HG02938 (cell line): ENCODE measurements at regions not wholly inside any gene's neighbourhood (a gene's known extent, or its start where the extent isn't known, plus 50 kb on each side); places are given as distances from the start of the nearest gene placed in this dataset.

Source experiments
- ATAC-seq: cut with Tn5 transposase; IDR thresholded peaks from one replicate; pipeline ENCODE4 v1.9.1; 2021; ENCODE audit warnings: mild to moderate bottlenecking, moderate library complexity; ENCODE audit not compliant: unreplicated experiment

DNA sequence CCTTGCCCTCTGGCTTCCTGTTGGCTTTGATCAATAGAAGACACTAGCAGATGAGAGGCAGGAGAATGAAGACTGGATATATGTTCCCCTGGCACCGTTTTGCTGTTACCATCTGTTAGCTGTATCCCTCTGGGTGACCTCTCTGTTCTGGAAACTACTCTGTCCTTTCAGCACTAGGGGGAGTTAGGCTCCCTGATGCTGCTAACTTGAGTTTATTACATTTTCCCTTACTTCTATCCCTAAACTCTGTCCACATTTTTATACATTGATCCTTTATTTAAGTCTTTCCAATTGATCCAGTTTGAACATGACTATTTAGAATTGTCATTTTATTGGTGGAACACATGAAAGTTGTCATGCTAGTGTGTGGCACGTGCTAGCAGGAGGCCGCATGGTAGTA, 1014.3 kb upstream of the CDH2 start:
- no peak for ATAC-seq

DNA sequence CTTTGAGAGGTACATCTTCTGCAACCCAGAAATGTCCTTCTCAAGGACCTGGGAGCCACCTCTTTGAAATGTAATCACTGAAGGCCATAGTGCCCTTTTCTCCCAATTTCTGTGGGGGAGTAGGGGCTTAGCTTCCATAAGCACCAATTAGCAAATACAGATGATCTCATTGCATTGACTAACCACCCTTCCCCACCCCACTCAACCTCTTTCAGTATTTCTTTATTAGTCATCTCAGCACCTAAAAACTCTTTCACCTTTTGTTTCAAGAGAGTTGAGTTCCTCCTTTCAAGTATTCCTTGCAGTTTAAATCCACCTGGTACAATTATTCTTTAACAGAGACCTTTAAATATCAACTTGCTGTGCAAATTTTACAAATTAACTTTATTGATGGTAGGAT, 1011.8 kb upstream of the CDH2 start:
- ATAC-seq = peak; percentile 81

DNA sequence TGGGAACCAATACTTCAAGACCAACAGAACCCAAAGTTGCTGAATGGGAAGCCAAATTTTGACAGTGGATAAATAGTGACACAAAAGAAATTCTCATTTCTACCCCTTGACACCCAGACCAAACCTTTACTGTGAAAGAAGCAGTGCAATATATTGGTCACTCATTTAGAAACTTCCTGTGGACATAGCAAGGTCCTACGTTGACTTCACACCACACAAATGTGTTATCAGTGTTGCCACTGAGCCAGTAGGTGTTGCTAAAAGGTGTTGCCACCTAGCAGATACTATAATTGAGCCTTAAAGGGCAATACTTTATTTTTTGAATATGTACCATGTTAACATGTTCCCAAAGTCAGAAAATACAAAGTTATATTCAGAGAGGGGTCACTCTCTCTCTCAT, 1008.9 kb upstream of the CDH2 start:
- ATAC-seq = no peak

DNA sequence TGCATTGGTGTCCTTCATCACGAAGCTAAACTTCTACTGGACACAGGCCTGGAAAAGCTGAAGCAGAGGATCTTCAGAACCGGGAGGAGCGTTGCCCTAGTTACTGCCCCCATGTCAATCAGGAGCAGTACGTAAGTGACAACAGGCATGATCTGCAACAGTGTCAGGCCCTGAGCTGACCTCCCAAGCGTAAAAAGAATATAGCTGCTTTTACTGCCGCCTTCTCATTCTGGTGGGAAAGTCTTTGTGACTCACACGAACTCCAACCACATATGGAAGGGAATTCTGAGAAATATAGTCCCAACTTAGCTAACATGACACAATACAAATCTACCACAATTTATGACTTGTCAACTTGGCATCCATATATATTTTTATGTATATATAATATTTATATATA, 1007.7 kb upstream of the CDH2 start:
- ATAC-seq = no peak

DNA sequence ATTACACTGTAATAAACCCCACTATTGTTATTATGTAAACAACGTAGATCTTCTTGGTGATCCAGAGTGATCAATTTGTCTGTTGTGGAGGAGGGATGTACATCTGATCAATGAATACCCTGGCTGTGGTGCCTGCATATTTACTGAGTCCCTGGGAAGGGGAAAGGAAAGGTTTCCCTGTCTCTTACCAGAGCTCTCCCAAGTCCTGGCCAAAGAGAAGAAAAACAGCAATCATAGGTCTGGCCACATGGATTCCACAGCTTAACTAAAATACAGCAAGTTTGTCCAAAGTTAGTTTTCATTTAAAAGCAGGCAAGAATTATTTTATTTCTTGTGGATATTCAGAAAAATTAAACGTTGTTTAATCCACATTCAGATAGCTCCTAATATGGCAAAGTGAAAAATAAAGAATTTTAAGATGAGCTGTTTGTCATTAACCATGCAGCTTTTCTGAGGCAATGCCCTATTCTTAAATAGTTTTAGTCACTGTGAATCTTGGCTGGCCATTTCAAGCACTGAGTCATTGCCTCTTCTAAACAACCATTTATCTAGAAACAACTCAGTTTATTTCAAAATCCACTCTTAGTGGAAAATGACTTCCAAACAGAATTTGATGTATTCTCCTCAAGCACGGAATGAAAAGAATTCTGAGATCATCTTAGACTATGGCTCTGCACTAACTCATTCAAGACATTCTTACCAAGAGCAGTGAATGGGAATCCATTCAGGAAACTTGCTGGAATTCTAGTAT, 1004.4 kb upstream of the CDH2 start:
- ATAC-seq = no peak

DNA sequence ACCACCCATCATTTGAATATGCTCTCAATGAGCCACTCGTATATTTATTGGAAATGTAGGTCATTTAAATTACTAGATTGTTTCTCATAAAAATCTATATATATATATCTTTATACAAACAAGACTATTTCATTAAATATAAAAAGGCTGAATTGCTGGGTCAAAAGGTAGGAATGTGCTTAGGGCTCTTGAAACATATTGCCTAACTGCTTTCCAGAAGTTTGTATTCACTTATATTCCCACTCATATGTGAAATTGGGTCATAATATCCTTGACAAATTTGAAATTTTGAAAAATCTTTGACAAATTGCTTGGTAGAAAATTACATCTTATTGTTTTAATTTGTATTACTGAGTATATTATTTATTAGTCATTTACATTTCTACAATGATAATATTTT, 999.8 kb upstream of the CDH2 start:
- ATAC-seq = no peak

DNA sequence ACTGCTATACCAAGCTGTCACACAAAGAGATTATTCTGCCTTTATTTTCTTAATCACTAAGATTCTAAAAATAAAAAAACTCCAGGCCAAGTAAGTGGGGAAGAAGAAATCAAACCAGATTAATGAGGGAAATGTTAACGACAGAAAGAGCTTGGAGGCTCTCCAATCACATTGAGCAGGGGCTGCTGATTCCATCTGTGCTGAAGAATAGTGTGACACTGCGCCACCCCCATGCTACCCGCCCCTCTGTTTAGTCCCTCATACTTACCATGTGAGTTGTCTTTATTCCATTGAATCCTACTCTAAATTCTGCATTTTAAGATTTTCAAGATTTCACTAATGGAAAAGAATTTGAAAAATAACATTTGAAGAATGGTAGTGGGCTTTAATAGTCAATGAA, 998.0 kb upstream of the CDH2 start:
- ATAC-seq = no peak

DNA sequence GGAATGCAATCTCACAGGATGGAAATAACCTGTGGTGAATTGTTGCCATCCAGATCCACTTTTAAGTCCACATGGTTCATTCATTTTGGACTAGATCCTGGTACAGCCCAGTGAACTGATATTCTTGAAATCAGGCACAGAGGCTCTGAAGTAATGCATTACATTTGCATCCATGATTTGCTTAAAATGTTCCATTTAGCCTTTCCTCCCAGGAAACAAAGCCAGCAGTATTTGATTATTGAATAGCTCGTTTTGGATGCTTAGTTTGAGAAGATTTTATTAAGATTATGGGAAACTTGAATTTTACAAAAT, 995.8 kb upstream of the CDH2 start:
- ATAC-seq = no peak

DNA sequence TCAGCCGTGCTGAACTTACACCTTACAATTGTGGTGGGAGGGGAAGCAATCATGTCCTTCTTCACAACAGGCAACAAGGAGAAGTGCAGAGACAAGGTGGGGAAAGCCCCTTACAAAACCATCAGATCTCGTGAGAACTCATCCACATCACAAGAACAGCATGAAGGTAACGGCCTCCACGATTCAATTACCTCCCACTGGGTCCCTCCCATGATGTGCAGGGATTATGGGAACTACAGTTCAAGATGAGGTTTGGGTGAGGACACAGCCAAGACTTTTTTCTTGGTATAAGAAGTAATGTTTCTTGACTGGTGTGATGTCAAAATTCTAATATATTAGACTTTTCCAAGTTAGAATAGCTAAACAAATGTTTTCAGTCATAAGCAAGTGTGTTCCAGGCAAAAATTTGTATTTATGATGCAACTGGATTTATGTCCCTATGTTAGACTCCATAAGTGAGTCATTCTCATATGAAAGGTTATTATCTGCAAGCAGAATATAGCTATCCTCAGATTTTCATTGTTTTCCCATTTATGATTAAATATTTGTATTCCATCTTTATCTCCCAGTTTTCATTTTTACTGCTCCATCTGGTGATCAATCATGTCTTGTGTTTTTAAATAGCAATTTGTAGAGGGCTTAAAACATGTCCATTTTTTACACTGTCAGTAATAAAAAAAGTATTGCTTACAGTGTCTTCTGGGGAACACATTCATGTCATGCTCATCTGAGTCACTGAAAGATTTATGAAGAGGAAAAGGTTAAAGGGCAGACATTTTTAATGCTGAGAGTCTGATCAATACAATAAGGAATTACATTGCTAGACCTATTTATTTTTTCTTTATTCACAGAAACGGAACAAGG, 995.2 kb upstream of the CDH2 start:
- ATAC-seq = no peak

DNA sequence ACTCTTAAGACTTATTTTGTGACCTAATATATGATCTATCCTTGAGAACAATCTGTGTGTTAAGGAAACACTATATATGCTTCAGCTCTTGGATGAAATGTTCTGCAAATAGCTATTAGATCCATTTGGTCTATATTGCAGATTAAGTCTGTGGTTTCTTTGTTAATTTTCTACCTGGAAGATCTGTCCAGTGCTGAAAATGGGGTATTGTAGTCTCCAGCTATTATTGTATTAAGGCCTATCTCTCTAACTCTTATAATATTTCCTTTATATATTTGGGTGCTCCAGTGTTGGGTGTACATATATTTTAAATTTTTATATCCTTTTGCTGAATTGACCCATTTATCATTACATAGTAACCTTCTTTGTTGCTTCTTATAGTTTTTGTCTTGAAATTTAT, 992.7 kb upstream of the CDH2 start:
- no peak for ATAC-seq

DNA sequence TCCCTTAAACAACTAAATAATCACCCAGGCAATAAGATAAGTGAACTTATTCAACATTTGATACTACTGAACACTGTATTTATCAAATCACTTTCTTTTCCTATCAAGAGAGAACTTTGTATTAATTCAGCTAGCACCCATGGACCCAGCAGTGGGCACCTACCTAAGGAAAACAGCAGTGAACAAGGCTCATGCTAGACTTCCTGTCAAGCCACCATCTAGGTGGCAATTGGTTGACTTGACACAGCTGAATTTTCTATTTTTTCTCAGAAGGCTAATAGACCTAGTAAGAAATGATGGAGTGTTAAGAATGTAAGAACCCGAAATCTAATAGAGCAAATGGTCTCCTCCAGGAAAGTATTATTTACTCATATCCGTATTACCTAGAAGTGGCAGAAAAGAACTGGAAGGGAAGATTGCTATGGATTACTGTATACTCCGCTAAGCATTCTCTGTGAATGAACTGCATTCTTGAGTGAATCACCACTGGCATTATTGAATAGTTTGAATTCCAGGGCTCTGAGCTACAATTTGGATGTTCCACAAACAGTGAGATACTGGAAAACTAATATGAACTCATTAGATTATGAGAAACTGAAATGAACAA, 988.2 kb upstream of the CDH2 start:
- no peak for ATAC-seq

DNA sequence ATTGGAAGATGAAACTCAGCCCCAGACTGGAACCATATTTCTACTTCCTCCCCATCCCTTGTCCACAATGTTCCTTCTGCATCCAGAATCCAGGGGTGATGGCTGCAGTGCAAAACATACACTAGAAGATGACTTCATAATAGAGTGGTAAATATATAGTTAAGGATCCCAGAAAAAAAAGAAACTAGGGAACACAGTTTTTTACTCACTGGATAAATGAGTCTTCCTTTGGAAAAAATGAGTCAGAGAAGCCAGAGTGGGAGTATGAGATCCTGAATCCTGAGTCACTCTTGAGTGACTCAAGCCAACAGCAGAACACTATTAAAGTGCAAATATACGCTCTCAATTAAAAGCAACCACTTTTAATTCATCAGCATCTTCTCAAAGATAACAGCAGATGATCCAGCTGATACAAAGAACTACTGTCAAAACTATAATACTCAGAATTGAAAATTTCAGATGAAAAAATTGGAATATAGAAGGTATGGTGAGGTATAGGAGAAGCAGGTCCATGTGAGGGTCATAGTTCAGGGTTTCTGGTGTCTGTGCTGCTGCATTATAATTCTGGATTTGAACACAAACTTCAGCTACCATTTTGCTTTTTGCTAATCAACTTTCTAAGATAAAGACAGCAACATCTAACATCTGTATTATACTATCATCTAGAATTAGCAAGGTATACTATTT, 987.2 kb upstream of the CDH2 start:
- ATAC-seq = no peak

DNA sequence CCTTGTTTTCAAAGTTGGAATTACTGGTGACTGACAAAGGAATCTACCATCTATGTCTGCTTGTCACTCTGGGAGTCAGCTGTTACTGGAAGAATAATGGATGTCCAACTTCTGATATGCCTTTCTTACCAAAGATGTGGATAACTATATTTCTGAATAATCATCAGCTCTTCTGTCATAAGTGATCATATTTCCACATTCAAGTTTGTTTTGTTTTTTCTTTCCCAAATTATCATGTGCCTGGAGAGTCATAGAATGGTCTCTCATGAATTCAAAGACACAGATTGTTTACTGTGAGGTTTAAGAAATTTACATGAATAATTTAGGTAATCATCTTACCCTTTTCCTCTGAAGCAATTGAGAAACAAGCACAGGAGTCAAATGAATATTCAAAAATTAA, 986.7 kb upstream of the CDH2 start:
- no peak for ATAC-seq

DNA sequence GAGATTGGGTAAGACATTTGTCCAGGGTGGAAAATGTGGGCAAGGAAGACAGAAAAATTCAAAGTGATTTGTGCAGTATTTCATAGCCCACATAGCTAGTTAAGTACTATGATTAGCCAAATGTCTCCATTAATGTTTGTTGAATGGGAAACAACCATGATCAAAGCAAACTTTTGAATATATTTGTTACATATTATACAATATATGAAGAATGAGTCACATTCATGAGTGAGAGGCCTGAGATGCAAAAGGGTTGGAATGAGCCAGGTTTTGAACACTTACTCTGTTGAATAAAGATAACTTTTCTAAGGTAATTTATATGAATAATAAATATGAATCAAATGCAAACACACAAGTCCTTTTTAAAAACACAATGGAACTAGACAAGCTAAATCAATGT, 984.5 kb upstream of the CDH2 start:
- no peak for ATAC-seq

DNA sequence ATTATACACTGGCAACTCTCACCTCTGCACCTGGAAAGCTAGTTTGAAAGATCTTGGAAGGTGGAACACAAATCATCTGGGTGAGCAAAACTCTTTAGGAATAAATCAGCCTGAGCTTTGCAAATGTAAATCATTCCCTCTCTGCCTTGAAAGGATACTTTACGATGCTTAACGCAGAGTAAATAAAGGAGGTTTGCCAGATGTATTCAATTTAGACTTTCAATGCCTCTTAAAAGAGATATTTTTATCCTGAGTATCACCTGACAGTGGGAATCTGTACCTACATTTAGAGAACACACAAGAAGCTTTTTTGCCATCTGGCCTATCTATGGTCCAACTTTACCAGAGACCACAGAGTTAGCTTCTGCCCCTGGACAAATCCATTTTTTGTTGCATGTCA, 983.2 kb upstream of the CDH2 start:
- no peak for ATAC-seq

DNA sequence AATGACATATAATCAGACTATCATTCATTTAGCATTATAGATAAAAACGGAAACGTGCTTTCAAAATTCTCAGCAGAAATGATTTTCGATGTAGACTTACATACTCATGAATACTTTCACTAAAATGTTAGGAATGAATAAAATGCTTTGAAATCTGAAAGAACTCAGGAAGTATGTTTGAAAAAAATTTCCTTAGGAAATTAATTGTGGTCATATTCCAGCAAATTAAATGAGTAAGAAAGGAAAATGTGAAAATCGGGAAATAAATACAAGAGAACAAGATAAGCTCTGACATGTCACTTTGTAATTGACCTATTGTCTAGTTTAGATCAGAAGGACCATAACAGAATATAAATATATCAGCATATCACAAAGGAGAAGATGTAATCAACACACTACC, 981.0 kb upstream of the CDH2 start:
- ATAC-seq = no peak

DNA sequence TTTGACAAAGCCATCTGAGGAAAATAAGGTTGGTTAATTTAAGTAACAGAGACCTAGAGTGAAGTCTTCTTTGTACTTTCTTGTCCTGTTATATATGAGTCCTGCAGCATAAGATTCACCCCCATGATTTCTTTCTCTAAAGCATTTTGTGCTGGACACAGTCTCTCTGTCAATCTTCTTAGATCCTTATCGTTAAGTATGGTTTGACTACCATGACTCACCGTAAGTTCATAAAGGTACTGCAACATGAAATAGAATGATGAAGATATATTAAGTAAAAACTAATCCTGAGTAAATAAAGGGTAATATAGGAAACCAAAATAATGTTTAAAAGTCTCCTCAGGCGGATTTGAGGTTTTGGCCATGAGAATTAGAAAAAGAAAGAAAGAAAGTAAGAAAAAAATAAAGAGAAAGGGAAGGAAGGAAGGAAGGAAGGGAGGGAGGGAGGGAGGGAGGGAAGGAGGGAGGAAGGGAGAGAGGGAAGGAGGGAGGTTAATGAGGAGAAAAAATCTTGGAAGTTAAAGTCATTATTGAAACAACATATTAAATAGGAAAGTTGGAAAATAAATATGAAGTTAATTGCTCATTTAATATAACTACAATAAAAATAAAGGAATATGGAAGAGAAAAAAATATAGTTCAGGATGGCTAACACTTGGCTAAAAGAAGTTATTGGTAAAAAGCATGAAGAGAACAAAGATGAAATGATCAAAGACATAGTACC, 980.3 kb upstream of the CDH2 start:
- no peak for ATAC-seq

DNA sequence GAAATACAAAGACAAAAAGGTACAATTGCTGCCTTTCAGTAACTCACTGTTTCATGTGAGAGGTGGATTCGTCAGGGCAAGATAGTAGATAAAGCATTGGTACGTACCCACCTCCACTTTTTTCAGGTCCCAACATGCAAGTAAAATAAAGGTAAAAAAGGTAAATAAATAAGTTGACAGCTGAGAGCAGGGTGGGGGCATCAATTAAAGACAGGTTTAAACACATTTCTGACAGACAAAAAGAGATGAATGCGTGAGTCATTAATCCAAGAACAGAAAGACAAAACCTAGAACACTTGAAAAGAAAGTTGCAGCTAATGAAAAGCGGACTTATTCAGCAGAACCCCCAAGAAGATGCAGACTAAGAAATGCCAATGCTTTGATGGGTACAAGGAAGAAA, 979.6 kb upstream of the CDH2 start:
- ATAC-seq = no peak

DNA sequence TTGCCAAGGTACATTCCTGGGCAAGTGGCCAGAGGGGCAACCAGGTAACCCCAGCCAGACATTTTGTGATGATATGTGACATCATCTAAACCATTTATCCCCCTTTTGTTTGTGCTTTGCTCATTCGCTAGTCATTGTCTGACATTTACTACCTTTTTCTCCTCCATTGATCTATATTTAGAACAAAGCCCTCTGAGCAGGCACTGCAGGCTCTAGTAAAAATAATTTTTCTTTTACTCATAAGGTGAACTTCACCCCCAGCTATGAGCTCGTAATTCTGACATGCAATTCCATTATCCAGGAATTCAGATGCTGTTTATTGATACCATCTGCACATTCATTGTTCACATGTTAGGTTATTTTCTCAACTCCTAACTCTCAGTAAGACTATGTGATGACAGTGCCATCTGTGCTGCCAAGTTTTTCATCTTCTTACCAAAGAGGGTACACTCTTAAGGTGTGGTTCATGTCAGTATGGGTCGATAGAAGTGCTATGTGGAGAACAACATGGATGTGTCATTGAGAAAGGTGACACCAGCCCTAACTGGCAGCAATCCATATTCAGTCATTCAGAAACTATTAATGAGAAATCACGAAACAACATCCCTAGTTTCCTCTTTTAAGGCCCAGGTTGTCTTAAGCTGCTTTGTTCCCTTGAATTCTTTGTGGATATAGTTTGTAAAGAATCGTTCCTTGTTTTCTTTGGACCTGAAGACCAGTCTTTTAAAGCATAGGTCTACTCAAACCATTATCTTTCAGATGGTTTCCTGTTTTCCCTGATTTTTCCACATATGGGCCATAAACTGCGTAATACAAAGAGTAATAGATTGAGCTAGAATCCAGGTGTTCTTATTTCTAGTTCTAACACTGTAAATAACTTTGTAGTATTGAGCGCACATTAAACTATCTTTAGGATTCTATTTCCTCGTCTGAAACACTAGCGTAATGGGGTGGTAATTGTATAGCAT, 978.1 kb upstream of the CDH2 start:
- ATAC-seq = no peak

DNA sequence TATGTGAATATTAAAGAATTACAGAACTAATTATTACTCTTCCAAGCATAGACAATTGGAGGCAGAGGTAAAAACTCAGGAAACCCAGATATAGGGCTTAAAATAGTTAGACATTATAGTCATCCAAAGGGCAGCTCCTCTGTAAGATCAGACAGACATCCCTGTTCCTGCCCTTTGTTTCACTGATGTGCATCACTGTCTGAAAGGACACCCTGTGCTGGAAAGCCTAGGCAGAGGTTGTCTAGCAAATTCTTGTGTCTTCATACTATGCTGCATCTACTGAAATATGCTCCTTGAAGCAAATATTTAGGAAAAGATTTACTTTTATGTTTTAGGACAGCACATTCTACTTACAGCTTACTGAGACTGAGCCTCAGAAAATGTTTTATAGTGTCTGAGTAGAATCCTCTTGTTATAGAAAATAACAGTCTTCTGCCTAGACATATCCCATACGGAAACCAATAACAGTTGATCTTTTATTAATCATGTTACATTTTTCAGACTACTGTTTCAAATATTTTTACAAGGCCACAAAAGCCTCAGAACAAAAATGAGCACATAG, 977.3 kb upstream of the CDH2 start:
- no peak for ATAC-seq
